T-cell (primary cell): ENCODE measurements at regions not wholly inside any gene's neighbourhood (a gene's known extent, or its start where the extent isn't known, plus 50 kb on each side); places are given as distances from the start of the nearest gene placed in this dataset.

Experiments used
- ATAC-seq, 4 experiments: fragments of 200-7000 bp in 3 of 4; fragments of 150-1000 bp in 1 of 4; cut with Tn5 transposase; replicated peaks in 1 of 4; 1 replicate in 3 of 4; 2 replicates in 1 of 4; pipeline ENCODE4 v1.10.0; 2021; ENCODE audit warnings: moderate library complexity in 3 of 4, mild to moderate bottlenecking in 2 of 4, moderate number of reproducible peaks in 1 of 4
- CTCF ChIA-PET, 2 donors: fragments of 300-600 bp; sonication (Branson Sonifier 250); formaldehyde crosslinking; loops; one replicate each; lab custom pipeline; 2022; ENCODE audit warnings: antibody characterized with exemption in 2 of 2; lab: Charles Lee
- POLR2A ChIA-PET, 2 donors: fragments of 300-600 bp; sonication (Branson Sonifier 250); formaldehyde crosslinking; loops; one replicate each; lab custom pipeline; 2022; ENCODE audit warnings: antibody characterized with exemption in 2 of 2; lab: Charles Lee
- DNase-seq, 35 experiments: peaks; one replicate each; pipeline versions ENCODE4 v3.0.0 to v3.0.0-alpha.2; 2013 to 2023
- H3K27ac ChIP-seq: one replicate; pipeline ENCODE4 v1.5.1; 2013; ENCODE audit warnings: low read length
- H3K27me3 ChIP-seq, 2 experiments: replicated peaks in 1 of 2; 1 replicate in 1 of 2; 2 replicates in 1 of 2; pipeline versions ENCODE4 v1.6.1 to v1.7.0; 2013; ENCODE audit warnings: low read length in 1 of 2, mixed read lengths in 1 of 2; ENCODE audit not compliant: control insufficient read depth in 2 of 2, insufficient read depth in 2 of 2; ENCODE audit errors: extremely low read depth in 1 of 2
- H3K36me3 ChIP-seq, 2 donors: 1 replicate in 1 of 2; 2 replicates in 1 of 2; pipeline versions ENCODE4 v1.6.1 to v1.7.0; 2013; ENCODE audit warnings: low read length in 1 of 2; ENCODE audit not compliant: control insufficient read depth in 2 of 2, insufficient read depth in 1 of 2; ENCODE audit errors: extremely low read depth in 1 of 2
- H3K4me1 ChIP-seq, 2 experiments: 1 replicate in 1 of 2; 2 replicates in 1 of 2; pipeline versions ENCODE4 v1.6.1 to v1.7.0; 2013; ENCODE audit warnings: low read length in 2 of 2, mixed read lengths in 1 of 2; ENCODE audit not compliant: insufficient read depth in 2 of 2, control insufficient read depth in 1 of 2; ENCODE audit errors: extremely low read depth in 1 of 2
- H3K4me3 ChIP-seq, 2 donors: 1 replicate in 1 of 2; 2 replicates in 1 of 2; pipeline versions ENCODE4 v1.5.1 to v1.7.0; 2013; ENCODE audit warnings: mild to moderate bottlenecking in 2 of 2, low read length in 1 of 2, moderate library complexity in 1 of 2; ENCODE audit not compliant: control insufficient read depth in 1 of 2; ENCODE audit errors: extremely low read depth in 1 of 2
- H3K9me3 ChIP-seq: 2 replicates; pipeline ENCODE4 v1.7.0; 2013
- H3K27ac Mint-ChIP-seq, 2 donors: one replicate each; pipeline ENCODE4 v1.8.0; 2020 to 2021; ENCODE audit warnings: mild to moderate bottlenecking in 2 of 2, mixed read lengths in 2 of 2
- H3K27me3 Mint-ChIP-seq, 2 donors: one replicate each; pipeline ENCODE4 v1.8.0; 2021 to 2022; ENCODE audit warnings: mixed read lengths in 2 of 2
- H3K36me3 Mint-ChIP-seq: one replicate; pipeline ENCODE4 v1.8.0; 2021; ENCODE audit warnings: mixed read lengths
- H3K4me1 Mint-ChIP-seq, 3 donors: one replicate each; pipeline ENCODE4 v1.8.0; 2020 to 2022; ENCODE audit warnings: mixed read lengths in 3 of 3, mild to moderate bottlenecking in 1 of 3
- H3K4me3 Mint-ChIP-seq, 3 donors: one replicate each; pipeline ENCODE4 v1.8.0; 2020 to 2022; ENCODE audit warnings: mild to moderate bottlenecking in 3 of 3, mixed read lengths in 3 of 3, moderate library complexity in 3 of 3
- H3K9me3 Mint-ChIP-seq, 3 donors: one replicate each; pipeline ENCODE4 v1.8.0; 2020 to 2022; ENCODE audit warnings: mixed read lengths in 3 of 3
- WGBS: methylation state at CpG from one replicate; pipeline ENCODE4 v1.1.5; 2013; ENCODE audit warnings: missing lambda C conversion rate; ENCODE audit not compliant: insufficient coverage; 5-methylcytosine and 5-hydroxymethylcytosine counted together

GRCh38 chr11:119807402-119807801 lies 78.4 kb upstream of the NECTIN1 start:
- Histone ChIP-seq H3K9me3 (no peaks in the 10 kb centered on the region), H3K27me3 (peaks cover 0 to 26% of the 10 kb centered on the region in 2 experiments), H3K27ac (no peak overlapping the region), H3K4me1 (no peaks in the 10 kb centered on the region), H3K4me3 (no peak overlapping the region), H3K36me3 (no peaks in the 10 kb centered on the region)
- DNase-seq (no peak), ATAC-seq (no peak)
- CTCF ChIA-PET: no interaction called here
- Mint-ChIP-seq H3K27ac (no peak overlapping the region), H3K9me3 (no peaks in the 10 kb centered on the region), H3K27me3 (peaks cover 6 to 9% of the 10 kb centered on the region in 2 donors), H3K4me3 (no peak overlapping the region), H3K36me3 (no peaks in the 10 kb centered on the region), H3K4me1 (no peaks in the 10 kb centered on the region)
- WGBS: 80% methylated on average over 3 of the region's 5 CpGs
- POLR2A ChIA-PET: no interaction called here

DNA sequence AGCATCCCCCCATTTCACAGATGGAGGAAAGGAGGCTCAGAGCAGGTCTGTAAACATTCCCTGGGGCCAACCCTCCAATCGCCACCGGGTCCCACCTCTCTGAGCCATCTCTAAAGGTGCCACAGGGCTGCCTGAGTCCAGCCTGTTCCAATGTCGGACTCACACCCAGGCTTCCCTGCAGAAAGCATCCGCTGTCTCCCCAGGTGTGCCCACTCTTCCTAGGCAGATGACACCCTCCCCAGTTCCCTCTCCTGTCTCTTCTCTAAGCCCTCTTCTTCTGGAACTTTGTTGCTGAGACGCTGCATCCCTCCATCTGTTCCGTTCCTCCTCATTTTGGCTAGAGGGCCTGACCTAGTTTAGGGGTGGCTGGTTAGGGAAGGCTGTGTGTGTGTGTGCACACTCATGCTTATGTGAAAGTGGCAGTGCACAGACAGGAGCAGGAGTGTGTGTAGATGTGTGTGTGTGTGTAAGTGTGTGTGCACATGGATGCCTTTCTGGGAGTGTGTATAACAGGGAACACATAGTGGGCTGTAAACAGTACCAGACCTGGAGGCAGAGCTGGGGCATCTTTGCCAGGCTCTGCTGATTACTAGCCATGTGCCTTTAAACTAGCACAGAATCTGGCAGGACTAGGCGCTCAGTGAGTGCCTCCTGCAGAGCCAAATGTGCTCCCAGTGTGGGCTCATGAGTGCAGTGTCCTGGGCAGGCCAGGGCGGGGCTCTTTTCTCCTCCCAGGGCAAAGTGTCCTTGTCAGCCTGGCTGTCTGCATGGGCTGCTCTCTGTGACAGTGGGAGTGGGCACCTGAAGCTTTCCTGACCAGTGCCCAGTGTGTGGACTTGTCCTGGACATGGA lies 77.3 kb upstream of the NECTIN1 start:
- WGBS: 77% methylated on average over 8 of the region's 8 CpGs
- no peaks in the 10 kb centered on the region for H3K4me1 Mint-ChIP-seq

DNA sequence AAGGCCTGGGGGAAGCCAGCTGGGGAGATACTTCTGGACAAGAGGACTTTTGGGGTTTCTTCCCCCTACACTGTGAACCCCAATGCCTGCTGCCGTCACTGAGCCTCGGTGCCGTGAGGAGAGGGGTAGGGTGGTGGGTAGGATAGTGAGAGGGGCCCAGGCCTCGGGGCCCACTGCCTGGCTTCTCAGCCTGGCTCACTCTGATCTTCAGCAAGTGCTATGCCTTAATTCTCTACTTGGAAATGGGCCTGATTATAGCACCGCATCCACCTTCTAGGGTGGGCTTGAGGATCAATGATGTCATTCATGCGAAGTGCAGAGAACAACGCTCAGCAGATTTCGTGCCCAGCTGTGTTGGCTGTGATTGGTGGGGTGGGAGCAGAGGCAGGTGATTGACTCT lies 76.7 kb upstream of the NECTIN1 start:
- Mint-ChIP-seq H3K9me3 (no peaks in the 10 kb centered on the region), H3K36me3 (no peaks in the 10 kb centered on the region), H3K27me3 (peaks cover 9 to 11% of the 10 kb centered on the region in 2 donors), H3K27ac (no peak overlapping the region), H3K4me1 (no peaks in the 10 kb centered on the region), H3K4me3 (no peak overlapping the region)
- no peaks in the 10 kb centered on the region for H3K36me3 ChIP-seq
- H3K4me1 ChIP-seq: no peaks in the 10 kb centered on the region
- no peak for DNase-seq
- H3K27me3 ChIP-seq: peaks cover 0 to 38% of the 10 kb centered on the region in 2 experiments
- 60% methylated on average over 2 of the region's 8 CpGs for WGBS
- no peak overlapping the region for H3K27ac ChIP-seq
- H3K4me3 ChIP-seq: no peak overlapping the region
- POLR2A ChIA-PET: no interaction called here
- ATAC-seq: no peak
- H3K9me3 ChIP-seq: no peaks in the 10 kb centered on the region
- CTCF ChIA-PET: no interaction called here

More for the DNA sequence above, 77.3 kb upstream of the NECTIN1 start:
- H3K36me3 Mint-ChIP-seq: no peaks in the 10 kb centered on the region
- no peaks in the 10 kb centered on the region for H3K4me1 ChIP-seq
- ATAC-seq: no peak
- no peaks in the 10 kb centered on the region for H3K36me3 ChIP-seq
- no peaks in the 10 kb centered on the region for H3K9me3 Mint-ChIP-seq
- ChIA-PET POLR2A (no interaction called here), CTCF (no interaction called here)
- no peak overlapping the region for H3K4me3 ChIP-seq
- H3K27ac Mint-ChIP-seq: no peak overlapping the region
- no peak for DNase-seq
- no peak overlapping the region for H3K27ac ChIP-seq
- peaks cover 9 to 10% of the 10 kb centered on the region in 2 donors for H3K27me3 Mint-ChIP-seq
- peaks cover 0 to 33% of the 10 kb centered on the region in 2 experiments for H3K27me3 ChIP-seq
- H3K9me3 ChIP-seq: no peaks in the 10 kb centered on the region
- H3K4me3 Mint-ChIP-seq: no peak overlapping the region

GRCh38 chr11:119804698-119805097 lies 75.7 kb upstream of the NECTIN1 start:
- Histone ChIP-seq H3K27me3 (peaks cover 0 to 40% of the 10 kb centered on the region in 2 experiments), H3K4me3 (no peak overlapping the region), H3K27ac (no peak overlapping the region), H3K9me3 (no peaks in the 10 kb centered on the region), H3K36me3 (no peaks in the 10 kb centered on the region), H3K4me1 (no peaks in the 10 kb centered on the region)
- H3K36me3 Mint-ChIP-seq: no peaks in the 10 kb centered on the region
- H3K27me3 Mint-ChIP-seq: peaks cover 9 to 15% of the 10 kb centered on the region in 2 donors
- CTCF ChIA-PET: no interaction called here
- POLR2A ChIA-PET: no interaction called here
- 70% methylated on average over 2 of the region's 5 CpGs for WGBS
- ATAC-seq (no peak), DNase-seq (no peak)
- H3K4me1 Mint-ChIP-seq: no peaks in the 10 kb centered on the region
- H3K4me3 Mint-ChIP-seq: no peak overlapping the region
- H3K27ac Mint-ChIP-seq: no peak overlapping the region
- no peaks in the 10 kb centered on the region for H3K9me3 Mint-ChIP-seq

GRCh38 chr11:119803726-119804294 lies 74.8 kb upstream of the NECTIN1 start:
- Histone ChIP-seq H3K36me3 (no peaks in the 10 kb centered on the region), H3K27ac (no peak overlapping the region), H3K4me3 (no peak overlapping the region), H3K27me3 (peaks cover 0 to 38% of the 10 kb centered on the region in 2 experiments), H3K9me3 (no peaks in the 10 kb centered on the region), H3K4me1 (no peaks in the 10 kb centered on the region)
- 47% methylated on average over 3 of the region's 6 CpGs for WGBS
- no peaks in the 10 kb centered on the region for H3K4me1 Mint-ChIP-seq
- no peak for ATAC-seq
- H3K9me3 Mint-ChIP-seq: no peaks in the 10 kb centered on the region
- ChIA-PET POLR2A (no interaction called here), CTCF (no interaction called here)
- peaks cover 14 to 18% of the 10 kb centered on the region in 2 donors for H3K27me3 Mint-ChIP-seq
- no peak for DNase-seq
- H3K36me3 Mint-ChIP-seq: no peaks in the 10 kb centered on the region
- no peak overlapping the region for H3K4me3 Mint-ChIP-seq
- H3K27ac Mint-ChIP-seq: no peak overlapping the region

DNA sequence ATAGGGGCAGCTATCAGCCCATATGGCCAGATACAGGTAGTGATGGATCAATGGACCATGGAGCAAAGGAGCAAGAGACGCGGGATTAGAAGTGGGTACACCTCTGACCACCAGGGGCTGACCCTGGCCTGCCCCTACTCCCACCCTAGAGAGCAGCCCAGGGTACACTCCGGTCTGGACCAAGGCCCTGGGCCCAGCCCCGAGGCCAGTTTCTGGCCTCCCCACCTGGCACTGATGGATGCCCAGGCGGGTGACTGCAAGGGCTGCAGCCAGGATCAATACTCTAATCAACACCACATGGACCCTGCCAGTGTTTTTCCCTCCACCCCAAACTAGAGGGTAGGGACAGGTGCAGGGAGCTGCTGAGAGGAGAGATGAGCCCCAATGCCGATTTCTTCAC lies 74.1 kb upstream of the NECTIN1 start:
- ATAC-seq: no peak
- no peak overlapping the region for H3K27ac Mint-ChIP-seq
- ChIA-PET CTCF (no interaction called here), POLR2A (no interaction called here)
- no peak for DNase-seq
- Histone ChIP-seq H3K4me1 (no peaks in the 10 kb centered on the region), H3K9me3 (no peaks in the 10 kb centered on the region), H3K4me3 (no peak overlapping the region), H3K27ac (no peak overlapping the region), H3K27me3 (peaks cover 0 to 35% of the 10 kb centered on the region in 2 experiments), H3K36me3 (no peaks in the 10 kb centered on the region)
- peaks cover 15 to 21% of the 10 kb centered on the region in 2 donors for H3K27me3 Mint-ChIP-seq
- H3K4me3 Mint-ChIP-seq: no peak overlapping the region
- no peaks in the 10 kb centered on the region for H3K36me3 Mint-ChIP-seq
- no CpG with 5 or more reads among the region's 6 CpGs for whole genome bisulfite sequencing
- no peaks in the 10 kb centered on the region for H3K9me3 Mint-ChIP-seq
- H3K4me1 Mint-ChIP-seq: no peaks in the 10 kb centered on the region
